Osteocyte (in vitro differentiated cells): ENCODE measurements at regions not wholly inside any gene's neighbourhood (a gene's known extent, or its start where the extent isn't known, plus 50 kb on each side); places are given as distances from the start of the nearest gene placed in this dataset.

Experiments used
- DNase-seq: peaks from one replicate; pipeline ENCODE4 v3.0.0; 2021; ENCODE audit warnings: mixed read lengths; ENCODE audit not compliant: unreplicated experiment; ENCODE audit errors: extremely low spot score
- H3K27ac Mint-ChIP-seq: one replicate; pipeline ENCODE4 v1.8.0; 2021; ENCODE audit warnings: mild to moderate bottlenecking, mixed read lengths; ENCODE audit not compliant: unreplicated experiment
- H3K27me3 Mint-ChIP-seq: one replicate; pipeline ENCODE4 v1.8.0; 2021; ENCODE audit warnings: mixed read lengths; ENCODE audit not compliant: unreplicated experiment
- H3K36me3 Mint-ChIP-seq: one replicate; pipeline ENCODE4 v1.8.0; 2021; ENCODE audit warnings: mixed read lengths; ENCODE audit not compliant: unreplicated experiment
- H3K4me1 Mint-ChIP-seq: one replicate; pipeline ENCODE4 v1.8.0; 2021; ENCODE audit warnings: mixed read lengths; ENCODE audit not compliant: unreplicated experiment
- H3K4me3 Mint-ChIP-seq: one replicate; pipeline ENCODE4 v1.8.0; 2021; ENCODE audit warnings: mild to moderate bottlenecking, moderate library complexity, mixed read lengths; ENCODE audit not compliant: unreplicated experiment
- H3K9me3 Mint-ChIP-seq: one replicate; pipeline ENCODE4 v1.8.0; 2021; ENCODE audit warnings: mixed read lengths; ENCODE audit not compliant: unreplicated experiment
- TF ChIP-seq, protein P1 (sequence below): fragments of 200-600 bp; sonication (generic); IDR thresholded peaks from 2 replicates; pipeline ENCODE4 v1.5.0; 2021; ENCODE audit warnings: antibody characterized with exemption, mild to moderate bottlenecking, moderate library complexity

- peaks cover 5% of the 10 kb centered on the region for H3K9me3 Mint-ChIP-seq
- TF ChIP-seq, protein P1, sequence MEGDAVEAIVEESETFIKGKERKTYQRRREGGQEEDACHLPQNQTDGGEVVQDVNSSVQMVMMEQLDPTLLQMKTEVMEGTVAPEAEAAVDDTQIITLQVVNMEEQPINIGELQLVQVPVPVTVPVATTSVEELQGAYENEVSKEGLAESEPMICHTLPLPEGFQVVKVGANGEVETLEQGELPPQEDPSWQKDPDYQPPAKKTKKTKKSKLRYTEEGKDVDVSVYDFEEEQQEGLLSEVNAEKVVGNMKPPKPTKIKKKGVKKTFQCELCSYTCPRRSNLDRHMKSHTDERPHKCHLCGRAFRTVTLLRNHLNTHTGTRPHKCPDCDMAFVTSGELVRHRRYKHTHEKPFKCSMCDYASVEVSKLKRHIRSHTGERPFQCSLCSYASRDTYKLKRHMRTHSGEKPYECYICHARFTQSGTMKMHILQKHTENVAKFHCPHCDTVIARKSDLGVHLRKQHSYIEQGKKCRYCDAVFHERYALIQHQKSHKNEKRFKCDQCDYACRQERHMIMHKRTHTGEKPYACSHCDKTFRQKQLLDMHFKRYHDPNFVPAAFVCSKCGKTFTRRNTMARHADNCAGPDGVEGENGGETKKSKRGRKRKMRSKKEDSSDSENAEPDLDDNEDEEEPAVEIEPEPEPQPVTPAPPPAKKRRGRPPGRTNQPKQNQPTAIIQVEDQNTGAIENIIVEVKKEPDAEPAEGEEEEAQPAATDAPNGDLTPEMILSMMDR, result no peak
- no peaks in the 10 kb centered on the region for H3K36me3 Mint-ChIP-seq
- no peak for DNase-seq
- H3K4me3 Mint-ChIP-seq, result no peak overlapping the region
- H3K4me1 Mint-ChIP-seq, result no peaks in the 10 kb centered on the region
- no peaks in the 10 kb centered on the region for H3K27me3 Mint-ChIP-seq
- no peak overlapping the region for H3K27ac Mint-ChIP-seq
These were observed 93.8 kb upstream of the PPP1R26 start for GRCh38 chr9:135385793-135386192.

GRCh38 chr9:135387976-135388375, 91.6 kb upstream of the PPP1R26 start:
- H3K9me3 Mint-ChIP-seq, result peaks cover 5% of the 10 kb centered on the region
- no peak overlapping the region for H3K27ac Mint-ChIP-seq
- DNase-seq, result no peak
- H3K4me1 Mint-ChIP-seq, result no peaks in the 10 kb centered on the region
- no peak overlapping the region for H3K4me3 Mint-ChIP-seq
- TF ChIP-seq, protein P1, result no peak
- H3K27me3 Mint-ChIP-seq, result no peaks in the 10 kb centered on the region
- no peaks in the 10 kb centered on the region for H3K36me3 Mint-ChIP-seq

DNA sequence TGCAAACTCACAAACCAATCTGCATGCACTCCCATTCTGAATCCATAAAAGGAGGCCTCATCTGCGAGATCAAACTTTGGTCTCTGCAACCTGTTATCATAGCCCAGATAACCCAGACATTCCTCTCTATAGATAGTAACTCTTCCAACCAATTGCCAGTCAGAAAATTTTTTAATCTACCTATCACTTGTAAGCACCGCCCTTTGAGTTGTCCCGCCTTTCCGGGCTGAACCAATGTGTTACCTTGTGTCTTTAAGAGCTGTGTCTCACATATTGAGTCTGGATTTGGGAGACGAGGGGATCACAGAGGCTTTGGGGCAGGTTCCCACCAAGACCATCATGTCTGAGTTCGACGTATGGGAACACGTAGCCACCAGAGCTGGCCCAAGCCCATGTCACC, 91.1 kb upstream of the PPP1R26 start:
- H3K4me3 Mint-ChIP-seq, result no peak overlapping the region
- no peaks in the 10 kb centered on the region for H3K27me3 Mint-ChIP-seq
- TF ChIP-seq, protein P1, result no peak
- no peak for DNase-seq
- H3K36me3 Mint-ChIP-seq, result no peaks in the 10 kb centered on the region
- no peaks in the 10 kb centered on the region for H3K4me1 Mint-ChIP-seq
- H3K9me3 Mint-ChIP-seq, result peaks cover 5% of the 10 kb centered on the region
- H3K27ac Mint-ChIP-seq, result no peak overlapping the region

DNA sequence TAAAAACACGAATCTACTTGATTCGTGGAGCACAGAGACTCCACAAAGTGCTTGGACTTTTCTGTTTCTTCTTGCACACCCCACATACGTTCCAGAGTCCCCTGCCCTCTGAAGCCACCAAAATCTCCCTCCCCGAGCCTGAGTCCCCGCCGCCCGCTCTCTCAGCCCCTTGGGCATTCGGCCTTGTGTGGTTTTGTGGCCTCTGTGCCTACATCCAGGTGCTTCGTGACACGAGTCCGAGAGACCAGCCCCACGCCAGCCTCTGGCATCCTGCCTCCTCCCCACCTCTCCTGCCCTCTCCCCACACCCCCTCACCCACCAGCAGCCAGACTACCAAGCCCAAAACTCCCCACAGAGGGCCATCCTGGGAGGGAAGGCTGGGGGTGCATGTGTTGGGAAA, 87.8 kb upstream of the PPP1R26 start:
- DNase-seq, result no peak
- H3K4me1 Mint-ChIP-seq, result no peaks in the 10 kb centered on the region
- H3K27me3 Mint-ChIP-seq, result no peaks in the 10 kb centered on the region
- no peak overlapping the region for H3K27ac Mint-ChIP-seq
- H3K9me3 Mint-ChIP-seq, result peaks cover 9% of the 10 kb centered on the region
- no peak overlapping the region for H3K4me3 Mint-ChIP-seq
- TF ChIP-seq, protein P1, result no peak
- H3K36me3 Mint-ChIP-seq, result no peaks in the 10 kb centered on the region

- H3K27ac Mint-ChIP-seq, result no peak overlapping the region
- DNase-seq, result no peak
- TF ChIP-seq, protein P1, result no peak
- no peaks in the 10 kb centered on the region for H3K4me1 Mint-ChIP-seq
- H3K9me3 Mint-ChIP-seq, result peaks cover 9% of the 10 kb centered on the region
- H3K36me3 Mint-ChIP-seq, result no peaks in the 10 kb centered on the region
- H3K4me3 Mint-ChIP-seq, result no peak overlapping the region
- no peaks in the 10 kb centered on the region for H3K27me3 Mint-ChIP-seq
These were observed 87.1 kb upstream of the PPP1R26 start for GRCh38 chr9:135392511-135392910.
